Osteocyte (in vitro differentiated cells): ENCODE measurements at regions not wholly inside any gene's neighbourhood (a gene's known extent, or its start where the extent isn't known, plus 50 kb on each side); places are given as distances from the start of the nearest gene placed in this dataset.

ENCODE experiments used
- DNase-seq: peaks from one replicate; pipeline ENCODE4 v3.0.0; 2021; ENCODE audit warnings: mixed read lengths; ENCODE audit not compliant: unreplicated experiment; ENCODE audit errors: extremely low spot score
- H3K27ac Mint-ChIP-seq: one replicate; pipeline ENCODE4 v1.8.0; 2021; ENCODE audit warnings: mild to moderate bottlenecking, mixed read lengths; ENCODE audit not compliant: unreplicated experiment
- H3K27me3 Mint-ChIP-seq: one replicate; pipeline ENCODE4 v1.8.0; 2021; ENCODE audit warnings: mixed read lengths; ENCODE audit not compliant: unreplicated experiment
- H3K36me3 Mint-ChIP-seq: one replicate; pipeline ENCODE4 v1.8.0; 2021; ENCODE audit warnings: mixed read lengths; ENCODE audit not compliant: unreplicated experiment
- H3K4me1 Mint-ChIP-seq: one replicate; pipeline ENCODE4 v1.8.0; 2021; ENCODE audit warnings: mixed read lengths; ENCODE audit not compliant: unreplicated experiment
- H3K4me3 Mint-ChIP-seq: one replicate; pipeline ENCODE4 v1.8.0; 2021; ENCODE audit warnings: mild to moderate bottlenecking, moderate library complexity, mixed read lengths; ENCODE audit not compliant: unreplicated experiment
- H3K9me3 Mint-ChIP-seq: one replicate; pipeline ENCODE4 v1.8.0; 2021; ENCODE audit warnings: mixed read lengths; ENCODE audit not compliant: unreplicated experiment
- CTCF ChIP-seq: fragments of 200-600 bp; sonication (generic); IDR thresholded peaks from 2 replicates; pipeline ENCODE4 v1.5.0; 2021; ENCODE audit warnings: antibody characterized with exemption, mild to moderate bottlenecking, moderate library complexity

GRCh38 chr14:66413901-66414300, 72.3 kb upstream of the CCDC196 start:
- Mint-ChIP-seq H3K4me1 (no peaks in the 10 kb centered on the region), H3K4me3 (no peak overlapping the region), H3K9me3 (no peaks in the 10 kb centered on the region), H3K27ac (no peak overlapping the region), H3K27me3 (no peaks in the 10 kb centered on the region), H3K36me3 (no peaks in the 10 kb centered on the region)
- TF ChIP-seq CTCF: no peak
- no peak for DNase-seq

GRCh38 chr14:66414511-66414910, 71.7 kb upstream of the CCDC196 start:
- Mint-ChIP-seq H3K27me3 (no peaks in the 10 kb centered on the region), H3K36me3 (no peaks in the 10 kb centered on the region), H3K4me1 (no peaks in the 10 kb centered on the region), H3K27ac (no peak overlapping the region), H3K9me3 (no peaks in the 10 kb centered on the region), H3K4me3 (no peak overlapping the region)
- TF ChIP-seq CTCF: no peak
- DNase-seq: no peak

- no peak for DNase-seq
- H3K4me1 Mint-ChIP-seq: no peaks in the 10 kb centered on the region
- no peak overlapping the region for H3K4me3 Mint-ChIP-seq
- no peaks in the 10 kb centered on the region for H3K9me3 Mint-ChIP-seq
- H3K27ac Mint-ChIP-seq: no peak overlapping the region
- H3K27me3 Mint-ChIP-seq: no peaks in the 10 kb centered on the region
- no peak for TF ChIP-seq CTCF
- no peaks in the 10 kb centered on the region for H3K36me3 Mint-ChIP-seq
Observed at GRCh38 chr14:66420251-66421006, 65.7 kb upstream of the CCDC196 start.

- Mint-ChIP-seq H3K9me3 (no peaks in the 10 kb centered on the region), H3K27me3 (no peaks in the 10 kb centered on the region), H3K4me1 (no peaks in the 10 kb centered on the region), H3K36me3 (no peaks in the 10 kb centered on the region), H3K27ac (no peak overlapping the region), H3K4me3 (no peak overlapping the region)
- no peak for TF ChIP-seq CTCF
- DNase-seq: no peak
Observed at GRCh38 chr14:66421990-66422946, 63.9 kb upstream of the CCDC196 start.

GRCh38 chr14:66425402-66425801, 60.8 kb upstream of the CCDC196 start:
- H3K36me3 Mint-ChIP-seq: no peaks in the 10 kb centered on the region
- H3K4me3 Mint-ChIP-seq: no peak overlapping the region
- no peaks in the 10 kb centered on the region for H3K4me1 Mint-ChIP-seq
- H3K27ac Mint-ChIP-seq: no peak overlapping the region
- no peaks in the 10 kb centered on the region for H3K9me3 Mint-ChIP-seq
- no peak for DNase-seq
- TF ChIP-seq CTCF: no peak
- H3K27me3 Mint-ChIP-seq: no peaks in the 10 kb centered on the region
